HG02678 (cell line): ENCODE measurements at regions not wholly inside any gene's neighbourhood (a gene's known extent, or its start where the extent isn't known, plus 50 kb on each side); places are given as distances from the start of the nearest gene placed in this dataset.

Source experiments
- ATAC-seq: cut with Tn5 transposase; IDR thresholded peaks from one replicate; pipeline ENCODE4 v1.9.1; 2021; ENCODE audit warnings: mild to moderate bottlenecking, moderate library complexity; ENCODE audit not compliant: unreplicated experiment

DNA sequence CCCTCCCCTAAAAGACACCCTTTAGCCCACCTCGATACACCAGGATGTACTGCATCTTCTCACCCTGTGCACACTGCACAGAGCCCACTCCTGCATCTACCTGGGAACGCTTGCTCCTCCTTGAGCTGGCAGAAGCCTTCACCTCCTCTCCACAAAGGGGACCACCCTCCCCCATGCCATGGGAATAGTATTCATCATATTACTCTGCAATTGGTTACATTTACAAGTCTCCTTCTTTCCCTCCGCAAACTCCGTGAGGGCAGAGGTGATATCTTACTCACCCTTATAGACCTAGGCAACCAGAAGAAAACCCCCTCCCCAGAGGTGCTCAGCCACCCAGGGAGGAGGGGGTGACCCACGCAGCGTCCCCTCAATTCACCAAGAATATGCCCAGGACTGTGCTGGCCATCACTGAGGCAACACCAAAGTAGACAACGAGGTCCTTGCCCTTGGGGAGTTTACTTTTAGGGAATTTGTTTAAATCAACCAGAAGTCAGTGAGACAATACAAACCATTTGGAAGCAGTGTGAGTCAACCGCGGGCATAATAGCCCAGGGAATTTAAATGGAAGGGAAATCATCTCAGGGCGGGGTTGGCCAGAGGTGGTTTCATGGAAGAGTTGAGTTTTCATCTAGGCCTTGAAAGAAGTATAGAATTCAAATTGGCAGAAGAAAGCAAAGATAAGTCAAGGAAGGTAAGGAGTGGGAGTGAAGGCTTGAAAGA is 214.5 kb downstream of the BARX2 start:
- no peak for ATAC-seq

DNA sequence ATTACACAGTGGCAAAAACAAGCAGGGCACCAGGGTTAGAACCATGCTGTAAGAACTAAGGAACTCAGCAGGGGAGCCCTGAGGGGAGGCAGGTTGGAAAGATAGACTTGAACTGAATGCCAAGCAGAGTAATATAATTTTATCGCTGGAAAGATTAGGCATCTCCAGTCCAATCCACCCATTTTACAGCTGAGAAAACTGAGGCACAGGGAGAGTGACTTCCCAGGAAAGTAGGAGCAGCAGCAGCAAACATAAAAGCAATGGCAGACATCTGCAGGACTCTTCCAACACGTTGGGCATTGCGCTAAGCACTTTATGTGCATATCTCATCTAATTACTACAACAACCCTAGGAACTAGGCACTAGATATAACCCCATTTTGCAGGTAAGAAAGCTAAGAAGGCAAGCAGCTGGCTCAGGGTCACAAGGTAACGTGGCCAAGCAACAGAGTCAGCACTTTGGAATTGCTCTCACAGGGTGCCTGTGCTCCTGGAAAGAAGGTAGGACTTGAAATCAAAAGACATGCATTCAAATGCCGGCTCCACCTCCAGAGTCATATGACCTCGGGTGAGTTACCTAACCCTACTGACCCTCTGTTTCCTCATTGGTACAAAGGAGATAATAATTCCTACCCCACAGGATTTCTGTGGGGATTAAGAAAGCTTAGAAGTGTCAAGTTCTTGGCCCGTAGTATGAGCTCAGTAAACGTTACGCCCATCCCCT is 215.3 kb downstream of the BARX2 start:
- no peak for ATAC-seq

DNA sequence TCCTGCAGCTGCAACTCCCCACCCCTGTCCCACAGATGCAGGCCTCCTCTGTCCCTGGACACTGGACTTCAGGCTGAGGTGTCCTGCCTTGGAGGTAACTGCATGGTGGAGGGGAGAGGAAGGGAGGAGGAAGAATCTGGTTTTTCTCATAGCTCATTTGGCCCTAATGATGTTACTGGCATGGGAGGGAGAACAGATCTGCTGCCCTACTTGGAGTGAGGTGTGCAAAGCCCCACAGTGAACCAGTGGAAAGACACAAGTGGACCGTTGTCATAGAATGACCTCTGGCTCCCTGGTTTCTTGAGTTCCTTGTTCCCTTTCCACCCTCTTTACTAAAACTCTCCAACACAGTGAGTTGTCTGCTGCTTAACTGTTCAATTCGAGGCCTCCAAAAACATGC is 215.9 kb downstream of the BARX2 start:
- no peak for ATAC-seq

DNA sequence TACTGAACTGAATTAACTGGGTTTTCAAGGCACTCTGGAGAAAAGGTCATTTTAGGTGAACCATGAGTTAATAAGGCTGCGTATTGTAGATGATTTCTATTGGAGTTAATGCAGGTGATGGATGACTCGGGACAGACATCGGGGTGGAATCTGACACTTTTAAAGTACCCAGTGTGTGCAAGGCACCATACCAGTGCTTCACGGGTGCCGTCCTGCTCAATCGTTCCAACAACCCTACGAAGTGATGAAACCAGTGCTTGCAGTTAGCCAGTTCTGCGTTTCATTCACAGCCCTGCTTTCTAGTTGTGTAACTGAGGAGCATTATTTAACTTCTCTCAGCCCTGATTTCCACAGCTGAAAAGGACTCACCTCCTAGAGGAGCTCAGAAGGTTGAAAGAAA is 216.5 kb downstream of the BARX2 start:
- no peak for ATAC-seq

DNA sequence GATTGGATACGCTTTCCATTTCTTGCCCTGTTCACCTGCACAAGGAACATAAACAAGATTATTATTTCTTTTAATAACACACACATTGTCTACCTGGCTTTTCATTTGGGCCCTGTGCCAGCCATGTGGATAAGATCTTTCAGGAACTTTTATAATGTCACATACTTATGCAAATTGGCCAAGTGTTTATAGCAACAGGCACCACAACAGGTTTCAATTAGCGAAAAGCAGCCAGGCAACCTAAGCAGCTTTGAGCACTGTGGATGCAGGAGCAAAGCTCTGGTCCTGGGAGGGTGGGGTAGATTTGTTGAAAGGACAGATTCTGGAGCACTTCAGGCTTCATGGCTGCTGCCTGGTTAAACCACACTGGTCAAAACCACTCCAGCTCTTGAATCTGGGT is 217.4 kb downstream of the BARX2 start:
- no peak for ATAC-seq

DNA sequence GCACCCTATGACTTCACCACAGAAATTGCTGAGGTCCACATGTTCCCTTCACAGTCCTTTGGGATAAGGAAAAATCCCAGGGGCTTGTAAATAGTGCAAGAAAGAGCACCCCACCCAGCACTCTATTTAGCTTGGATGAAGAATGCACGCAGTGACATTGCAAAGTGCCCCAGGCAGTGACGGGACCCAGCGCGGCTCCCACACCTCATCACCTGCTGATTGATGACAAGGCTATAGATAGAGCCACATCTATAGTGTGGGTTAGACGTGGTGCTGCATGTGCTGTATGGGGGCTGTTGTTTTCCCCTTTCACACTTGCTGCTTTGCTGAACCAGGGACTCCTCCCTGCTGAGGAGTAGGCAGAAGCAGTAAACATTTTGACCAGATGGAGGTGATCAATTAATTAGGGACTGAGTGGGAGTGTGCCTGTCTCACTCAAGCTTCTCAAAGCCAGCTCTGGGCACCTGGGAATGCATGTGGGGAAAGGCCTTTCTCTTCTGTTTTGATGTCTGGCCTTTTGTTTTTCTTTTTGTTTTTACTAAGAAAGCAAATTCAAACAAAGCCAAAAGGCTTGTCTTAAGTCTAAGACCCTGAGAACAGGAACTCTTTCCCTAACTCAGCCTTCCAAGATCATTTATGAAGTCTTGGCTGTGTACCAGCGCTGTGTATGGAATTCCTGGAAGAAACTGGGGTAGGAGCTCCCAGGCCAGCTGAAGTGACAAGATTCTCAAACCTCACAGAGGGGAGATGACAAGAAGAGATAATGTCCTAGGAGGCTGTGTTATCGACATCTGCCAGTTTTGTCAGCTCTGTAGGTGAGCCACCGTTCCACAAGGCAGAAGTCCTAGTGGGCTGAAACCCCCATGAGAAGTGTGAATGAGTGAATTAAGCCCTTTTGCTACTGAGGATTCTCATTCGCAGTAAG is 219.7 kb downstream of the BARX2 start:
- ATAC-seq, result no peak

DNA sequence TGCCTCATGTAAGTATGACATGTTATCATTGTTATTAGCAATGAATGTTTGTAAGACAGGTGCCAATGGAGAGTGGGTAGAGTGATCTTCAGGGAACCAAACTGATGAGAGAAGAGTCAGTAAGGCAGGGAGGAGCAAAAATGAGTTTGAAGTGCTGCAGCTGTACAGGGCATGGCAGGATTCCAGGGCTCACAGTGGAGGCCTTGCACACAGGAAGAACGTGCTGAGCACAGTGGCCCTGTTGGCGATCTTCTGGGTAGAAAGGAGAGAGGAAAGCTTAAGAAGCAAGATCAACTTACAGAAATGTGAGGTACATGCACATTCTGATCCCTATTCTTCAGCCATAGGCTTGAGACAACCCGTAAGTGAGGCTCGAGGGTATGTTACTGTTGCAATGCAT is 219.3 kb upstream of the TMEM45B start:
- no peak for ATAC-seq

DNA sequence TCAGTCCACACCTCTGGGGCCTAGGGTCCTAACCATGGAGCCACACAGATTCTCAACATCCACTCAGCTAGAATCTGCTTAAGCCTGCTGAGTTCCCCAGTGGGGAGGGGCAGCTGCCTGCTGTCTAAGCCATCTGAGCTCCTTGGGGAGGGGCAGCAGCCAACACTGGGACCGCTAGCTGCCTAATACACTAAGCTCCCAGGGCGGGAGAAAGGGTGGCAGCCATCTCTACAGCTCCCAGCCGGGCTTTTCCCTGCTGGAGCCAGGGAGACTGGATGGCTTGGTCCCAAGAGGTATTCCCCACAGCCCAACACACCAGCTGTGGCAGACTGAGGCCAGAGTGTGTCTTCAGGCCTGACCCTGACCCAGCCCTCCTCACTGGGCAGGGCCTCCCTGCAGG is 217.3 kb upstream of the TMEM45B start:
- no peak for ATAC-seq

DNA sequence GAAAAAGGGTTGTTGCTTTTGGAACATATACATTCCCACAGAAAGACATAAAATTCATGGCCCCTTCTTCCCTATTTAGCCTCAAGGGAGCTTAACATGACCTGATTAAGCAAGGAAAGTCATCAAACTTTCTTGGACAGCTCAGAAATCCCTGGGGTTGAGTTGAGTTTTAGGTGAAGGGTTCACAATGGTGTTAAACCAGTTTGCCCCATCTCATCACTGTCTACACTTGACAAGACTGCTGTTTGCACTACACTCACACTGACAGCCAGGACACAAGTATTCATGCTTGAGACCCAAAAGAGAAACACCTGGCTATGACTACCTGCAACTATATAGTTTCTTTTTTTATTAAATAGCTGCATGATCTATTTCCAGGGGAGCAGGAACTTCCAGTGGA is 209.8 kb upstream of the TMEM45B start:
- ATAC-seq, result no peak

DNA sequence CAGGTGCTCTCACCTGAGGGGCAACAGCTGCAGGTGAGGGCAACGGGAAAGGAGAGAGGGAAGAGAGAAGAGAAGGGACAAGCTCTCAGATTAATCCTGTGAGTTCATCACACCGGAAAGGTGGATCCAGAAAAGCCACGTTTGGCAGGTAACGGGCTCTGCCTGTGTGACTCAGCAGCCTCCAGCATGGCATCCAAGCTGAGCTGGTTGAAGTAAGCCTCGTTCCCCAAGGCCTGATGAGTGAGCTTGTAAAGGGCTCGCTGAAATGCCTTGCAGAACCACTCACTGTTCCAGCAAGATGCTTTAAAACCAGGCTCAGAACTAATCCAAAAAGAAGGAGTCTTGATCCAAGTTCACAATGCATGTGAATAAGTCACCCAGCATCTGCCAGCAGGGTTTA is 206.9 kb upstream of the TMEM45B start:
- ATAC-seq, result no peak

DNA sequence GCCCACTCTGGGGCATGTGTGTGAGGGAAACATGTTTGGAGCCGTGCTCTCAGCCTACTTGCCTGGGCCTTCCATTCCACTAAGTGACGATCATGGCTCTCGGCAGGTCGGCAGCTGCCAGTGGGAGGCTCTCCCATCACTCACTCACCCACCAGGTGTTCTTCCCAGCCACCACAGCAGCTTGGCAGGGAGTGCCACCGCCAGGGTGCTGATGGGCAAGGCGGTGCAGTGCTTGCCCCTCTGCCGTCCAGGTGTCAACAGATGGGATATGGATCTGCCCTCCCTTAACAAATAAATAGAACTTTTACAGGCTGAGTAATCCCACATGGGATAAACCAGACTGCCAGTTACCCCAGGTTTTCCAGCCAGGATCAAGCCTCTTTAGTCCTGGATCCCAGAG is 205.5 kb upstream of the TMEM45B start:
- ATAC-seq, result no peak

DNA sequence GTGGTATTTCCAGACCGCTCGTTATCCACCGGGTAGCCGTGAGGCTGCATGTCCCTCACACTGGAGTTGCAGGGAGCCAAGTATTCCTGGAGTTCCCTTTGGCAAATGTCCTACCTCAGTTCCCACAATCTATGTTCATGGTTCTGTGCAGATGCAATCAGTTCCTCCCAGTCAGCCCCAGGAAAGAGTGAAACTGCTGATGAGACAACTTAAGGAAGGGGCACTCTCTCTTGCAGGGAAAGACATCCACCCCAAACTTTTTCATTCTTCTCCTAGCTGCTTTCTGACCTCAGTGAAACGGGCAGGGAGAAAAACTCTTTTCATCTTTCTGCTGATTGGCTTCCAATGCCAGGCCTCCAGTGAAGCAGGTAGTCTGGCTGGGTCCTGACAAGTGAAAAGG is 205.1 kb upstream of the TMEM45B start:
- no peak for ATAC-seq

DNA sequence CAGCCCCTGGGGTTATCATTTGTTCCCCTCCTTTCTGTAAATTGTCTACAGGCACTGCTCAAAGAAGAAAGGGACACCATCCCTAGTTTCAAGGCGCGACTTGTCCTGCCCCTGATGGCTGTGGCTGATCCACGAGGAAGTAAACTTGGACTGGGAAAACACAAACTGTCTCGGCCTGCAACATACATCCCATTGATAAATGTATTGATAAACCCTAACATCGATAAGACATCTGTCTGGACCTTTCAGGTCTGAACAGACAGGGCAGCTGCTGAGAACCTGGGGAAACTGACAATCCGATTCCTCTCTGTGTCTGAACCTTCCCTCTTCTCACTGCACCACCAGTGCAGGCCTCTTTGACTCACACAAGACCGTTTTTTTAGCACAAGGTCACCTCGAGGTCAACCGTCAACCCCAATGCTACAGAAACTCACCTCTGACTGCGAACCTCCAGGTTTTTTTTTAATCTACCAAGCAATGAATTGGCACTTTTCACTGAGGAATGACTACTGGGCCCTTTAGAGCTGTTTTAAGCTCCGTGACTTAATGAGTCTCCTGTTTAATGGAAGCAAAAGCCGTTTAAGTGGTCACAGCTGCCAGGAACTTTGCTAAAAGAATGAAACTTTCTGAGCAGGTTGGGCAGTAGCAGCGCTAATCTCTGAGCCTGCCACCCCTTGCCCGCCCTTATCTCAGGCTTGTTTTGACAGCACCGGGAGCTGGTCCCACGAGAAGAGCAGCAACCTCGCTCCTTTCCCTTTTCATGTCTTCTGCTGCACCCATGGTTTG is 203.8 kb upstream of the TMEM45B start:
- ATAC-seq, result no peak

DNA sequence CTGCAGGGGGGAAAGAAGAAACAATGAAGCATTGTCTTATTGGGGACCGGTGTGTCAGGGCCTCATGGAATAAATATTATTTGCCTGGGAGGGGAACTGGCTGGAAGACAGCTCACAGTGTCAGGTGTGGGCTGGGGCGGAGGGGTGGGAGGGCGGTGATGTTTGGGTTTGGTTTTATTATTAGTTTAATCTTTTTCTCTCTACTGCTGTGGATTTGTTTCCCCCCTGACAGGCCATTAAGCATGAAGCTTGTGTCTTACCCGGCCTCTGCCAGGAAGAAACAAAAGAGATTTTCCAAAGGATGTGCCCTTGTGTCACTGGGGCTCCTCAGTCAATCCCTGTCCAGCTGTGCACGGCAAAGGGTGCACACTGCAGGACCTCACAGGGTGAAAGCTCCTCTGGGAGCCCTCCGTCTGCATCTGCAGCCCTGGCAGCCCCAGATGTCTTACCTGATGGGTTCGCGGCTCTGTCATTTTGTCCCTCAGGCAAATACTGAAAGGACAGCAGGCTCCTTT is 203.1 kb upstream of the TMEM45B start:
- no peak for ATAC-seq

DNA sequence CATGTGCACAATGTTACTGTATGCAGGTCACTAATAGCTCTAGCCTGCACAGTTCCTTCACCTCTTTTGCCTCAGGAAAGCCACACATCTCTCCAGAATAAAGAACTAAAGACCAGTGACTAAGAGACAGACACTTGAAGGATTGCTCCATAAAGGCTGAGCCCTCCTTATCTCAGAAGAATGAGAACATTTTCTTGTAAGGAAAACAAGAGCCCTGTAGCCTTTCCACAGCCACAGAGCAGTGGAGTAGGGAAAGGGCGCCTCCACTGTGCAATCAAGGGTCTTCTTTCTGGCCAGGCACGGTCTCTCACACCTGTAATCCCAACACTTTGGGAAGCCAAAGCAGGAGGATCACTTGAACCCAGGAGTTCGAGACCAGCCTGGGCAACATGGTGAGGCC is 202.6 kb upstream of the TMEM45B start:
- ATAC-seq, result no peak

DNA sequence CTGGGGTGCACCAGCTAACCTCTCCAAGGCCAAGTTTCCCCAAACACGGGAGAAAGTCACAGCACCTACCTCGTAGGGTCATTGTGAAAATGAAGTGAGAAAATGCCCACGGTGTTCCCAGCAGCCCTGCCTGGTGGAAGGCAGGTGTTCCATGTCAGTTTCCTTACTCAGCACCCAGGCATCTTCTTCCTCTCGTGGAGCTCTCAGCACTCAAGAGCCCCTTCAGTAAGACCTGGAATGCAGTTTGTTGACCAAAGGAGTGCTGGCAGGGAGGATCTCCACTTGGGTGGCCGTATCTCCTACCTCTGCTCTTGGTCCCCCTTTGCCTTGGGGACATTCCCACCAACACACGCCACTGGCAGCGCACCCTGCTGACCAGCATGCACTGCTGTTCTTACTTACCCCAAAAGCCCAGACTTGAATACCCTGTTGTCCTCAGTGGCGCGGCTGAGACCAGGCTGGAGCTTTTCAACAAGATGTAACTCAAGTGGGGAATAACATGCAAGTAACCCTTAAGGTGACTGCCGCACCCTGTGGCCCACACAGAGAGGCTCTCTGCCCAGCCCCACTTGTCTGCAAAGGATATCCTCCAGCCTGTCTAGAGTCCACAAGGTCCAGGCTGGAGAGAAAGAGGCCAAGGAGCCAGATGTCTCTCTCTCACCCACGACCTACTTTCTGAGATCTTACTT is 201.2 kb upstream of the TMEM45B start:
- no peak for ATAC-seq

DNA sequence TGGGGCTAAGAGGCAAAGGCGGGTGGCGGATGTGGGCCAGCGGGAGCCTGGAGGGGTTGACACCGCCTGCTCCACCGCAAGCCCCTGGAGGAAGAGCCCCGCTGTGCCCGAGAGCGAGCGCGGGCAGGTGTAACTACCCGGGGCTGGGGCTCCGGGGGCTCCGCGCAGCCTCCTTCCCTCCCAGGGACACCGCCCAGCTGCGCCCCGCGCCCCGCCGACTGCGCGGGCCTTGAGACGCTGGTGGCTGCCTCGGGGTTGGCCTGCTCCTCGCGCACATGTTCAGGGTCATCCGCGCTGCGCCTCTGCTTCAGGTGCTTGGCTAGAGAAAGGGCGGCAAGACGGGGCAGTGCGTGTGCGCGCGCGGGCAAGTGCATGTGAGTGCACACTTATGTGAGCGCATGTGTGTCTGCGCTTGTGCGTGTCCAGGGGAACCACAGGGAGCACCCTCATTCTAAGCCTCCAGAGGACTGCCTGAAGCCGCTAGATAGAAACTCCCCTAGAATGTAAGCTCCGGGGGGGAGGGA is 197.5 kb upstream of the TMEM45B start:
- ATAC-seq, result no peak

DNA sequence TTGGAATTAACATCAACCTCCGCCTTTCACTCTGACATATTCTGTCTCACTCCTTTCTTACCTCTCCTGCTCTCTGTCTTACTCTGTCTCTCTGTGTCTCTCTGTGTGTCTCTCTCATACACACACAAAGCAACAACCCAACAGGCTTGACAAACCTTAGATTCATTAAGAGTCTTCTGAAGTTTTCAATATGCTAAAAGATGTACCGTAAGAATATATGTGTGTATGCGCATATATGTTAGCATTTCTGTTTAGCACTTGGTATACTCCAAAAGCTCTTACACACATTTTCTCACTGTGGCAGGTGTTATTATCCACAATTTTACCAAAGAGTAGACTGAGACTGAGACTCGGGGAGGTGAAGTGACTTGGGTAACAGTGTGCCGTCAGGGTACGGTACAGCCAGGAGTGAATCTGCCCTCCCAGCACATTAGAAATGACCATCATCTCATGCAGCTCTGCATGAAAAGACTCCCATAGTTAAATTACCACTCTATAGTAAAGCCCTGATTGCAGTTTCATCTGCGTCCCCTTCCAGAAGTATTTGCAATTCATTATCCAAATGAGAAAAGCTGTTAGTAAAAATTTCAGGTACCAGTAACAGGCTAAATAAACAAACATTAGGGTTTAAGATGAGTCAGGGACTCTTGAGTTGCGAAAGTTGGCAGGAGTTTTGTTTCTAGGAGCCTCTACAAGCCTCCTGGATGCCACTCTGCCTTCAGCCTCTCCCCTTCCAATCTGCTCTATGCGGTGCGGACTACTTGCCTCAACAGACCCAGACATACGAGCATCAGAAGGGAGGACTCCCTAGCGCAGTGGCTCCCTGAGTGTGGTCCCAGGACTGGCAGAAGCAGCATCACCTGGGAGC is 195.2 kb upstream of the TMEM45B start:
- no peak for ATAC-seq

DNA sequence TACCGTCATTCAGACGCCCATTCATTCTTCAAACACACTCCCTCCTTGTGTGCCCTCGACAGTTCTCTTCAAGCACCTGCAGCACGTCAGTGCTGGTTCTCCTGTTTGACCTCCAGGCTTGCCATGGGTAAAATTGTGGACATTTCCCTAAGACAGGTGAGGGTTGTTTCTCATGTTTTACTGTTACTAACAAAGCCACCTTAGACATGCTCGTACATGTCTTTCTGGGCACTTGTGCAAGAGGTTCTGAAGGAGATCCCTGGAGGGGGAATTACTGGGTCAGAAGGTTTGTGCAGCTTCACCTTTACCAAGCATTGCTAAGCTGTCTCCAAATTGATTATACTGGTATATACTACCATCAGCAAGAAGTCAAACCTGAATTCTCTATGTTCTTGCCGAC is 189.7 kb upstream of the TMEM45B start:
- no peak for ATAC-seq
